Osteocyte (in vitro differentiated cells): ENCODE measurements at regions not wholly inside any gene's neighbourhood (a gene's known extent, or its start where the extent isn't known, plus 50 kb on each side); places are given as distances from the start of the nearest gene placed in this dataset.

Experiments
- DNase-seq: peaks from one replicate; pipeline ENCODE4 v3.0.0; 2021; ENCODE audit warnings: mixed read lengths; ENCODE audit not compliant: unreplicated experiment; ENCODE audit errors: extremely low spot score
- H3K27ac Mint-ChIP-seq: one replicate; pipeline ENCODE4 v1.8.0; 2021; ENCODE audit warnings: mild to moderate bottlenecking, mixed read lengths; ENCODE audit not compliant: unreplicated experiment
- H3K27me3 Mint-ChIP-seq: one replicate; pipeline ENCODE4 v1.8.0; 2021; ENCODE audit warnings: mixed read lengths; ENCODE audit not compliant: unreplicated experiment
- H3K36me3 Mint-ChIP-seq: one replicate; pipeline ENCODE4 v1.8.0; 2021; ENCODE audit warnings: mixed read lengths; ENCODE audit not compliant: unreplicated experiment
- H3K4me1 Mint-ChIP-seq: one replicate; pipeline ENCODE4 v1.8.0; 2021; ENCODE audit warnings: mixed read lengths; ENCODE audit not compliant: unreplicated experiment
- H3K4me3 Mint-ChIP-seq: one replicate; pipeline ENCODE4 v1.8.0; 2021; ENCODE audit warnings: mild to moderate bottlenecking, moderate library complexity, mixed read lengths; ENCODE audit not compliant: unreplicated experiment
- H3K9me3 Mint-ChIP-seq: one replicate; pipeline ENCODE4 v1.8.0; 2021; ENCODE audit warnings: mixed read lengths; ENCODE audit not compliant: unreplicated experiment
- TF ChIP-seq, protein P1 (sequence below): fragments of 200-600 bp; sonication (generic); IDR thresholded peaks from 2 replicates; pipeline ENCODE4 v1.5.0; 2021; ENCODE audit warnings: antibody characterized with exemption, mild to moderate bottlenecking, moderate library complexity

DNA sequence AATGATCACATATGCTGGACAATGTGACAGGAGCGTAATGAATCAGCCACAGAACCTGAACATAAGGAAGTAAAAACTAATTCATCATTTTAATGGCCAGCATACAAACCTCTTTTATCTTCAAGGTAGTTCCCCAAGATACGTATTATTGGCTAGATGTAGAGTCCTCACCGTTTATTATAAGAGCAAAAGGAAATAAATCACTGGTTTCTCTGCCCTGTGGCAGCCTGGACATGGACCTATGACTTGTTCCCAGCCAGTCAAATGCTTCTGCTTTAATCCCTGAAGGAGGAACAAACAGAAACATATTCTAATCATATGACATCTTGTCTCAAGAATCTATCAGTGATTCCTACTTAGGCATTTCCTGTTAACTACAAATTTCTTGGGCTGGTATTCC, 86.8 kb upstream of the FAM241A start:
- no peaks in the 10 kb centered on the region for H3K4me1 Mint-ChIP-seq
- TF ChIP-seq, protein P1, sequence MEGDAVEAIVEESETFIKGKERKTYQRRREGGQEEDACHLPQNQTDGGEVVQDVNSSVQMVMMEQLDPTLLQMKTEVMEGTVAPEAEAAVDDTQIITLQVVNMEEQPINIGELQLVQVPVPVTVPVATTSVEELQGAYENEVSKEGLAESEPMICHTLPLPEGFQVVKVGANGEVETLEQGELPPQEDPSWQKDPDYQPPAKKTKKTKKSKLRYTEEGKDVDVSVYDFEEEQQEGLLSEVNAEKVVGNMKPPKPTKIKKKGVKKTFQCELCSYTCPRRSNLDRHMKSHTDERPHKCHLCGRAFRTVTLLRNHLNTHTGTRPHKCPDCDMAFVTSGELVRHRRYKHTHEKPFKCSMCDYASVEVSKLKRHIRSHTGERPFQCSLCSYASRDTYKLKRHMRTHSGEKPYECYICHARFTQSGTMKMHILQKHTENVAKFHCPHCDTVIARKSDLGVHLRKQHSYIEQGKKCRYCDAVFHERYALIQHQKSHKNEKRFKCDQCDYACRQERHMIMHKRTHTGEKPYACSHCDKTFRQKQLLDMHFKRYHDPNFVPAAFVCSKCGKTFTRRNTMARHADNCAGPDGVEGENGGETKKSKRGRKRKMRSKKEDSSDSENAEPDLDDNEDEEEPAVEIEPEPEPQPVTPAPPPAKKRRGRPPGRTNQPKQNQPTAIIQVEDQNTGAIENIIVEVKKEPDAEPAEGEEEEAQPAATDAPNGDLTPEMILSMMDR = no peak
- no peak for DNase-seq
- H3K9me3 Mint-ChIP-seq = no peaks in the 10 kb centered on the region
- no peaks in the 10 kb centered on the region for H3K36me3 Mint-ChIP-seq
- H3K4me3 Mint-ChIP-seq = no peak overlapping the region
- H3K27ac Mint-ChIP-seq = no peak overlapping the region
- peaks cover 9% of the 10 kb centered on the region for H3K27me3 Mint-ChIP-seq

DNA sequence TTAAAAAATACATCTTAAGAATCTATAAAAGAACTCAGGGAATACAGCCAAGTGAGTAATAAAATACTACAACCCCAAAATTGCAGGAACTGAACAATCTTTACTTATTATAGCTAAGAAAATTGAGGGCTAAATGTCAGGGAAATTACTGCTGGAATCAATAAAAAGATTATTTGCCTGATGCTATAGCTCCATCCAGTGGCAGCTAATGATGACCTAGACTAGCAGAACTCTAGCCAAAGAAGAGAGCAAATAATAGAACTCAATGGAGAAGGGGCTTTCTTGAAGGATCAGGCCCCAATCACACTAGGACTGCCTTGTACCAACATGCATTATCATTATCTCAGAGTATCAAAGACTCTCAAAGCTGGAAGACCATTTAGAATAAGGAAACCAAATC, 85.0 kb upstream of the FAM241A start:
- Mint-ChIP-seq H3K36me3 (no peaks in the 10 kb centered on the region), H3K4me3 (no peak overlapping the region), H3K27ac (no peak overlapping the region), H3K9me3 (no peaks in the 10 kb centered on the region), H3K4me1 (no peaks in the 10 kb centered on the region), H3K27me3 (peaks cover 10% of the 10 kb centered on the region)
- no peak for DNase-seq
- TF ChIP-seq, protein P1 = peak; percentile 13

DNA sequence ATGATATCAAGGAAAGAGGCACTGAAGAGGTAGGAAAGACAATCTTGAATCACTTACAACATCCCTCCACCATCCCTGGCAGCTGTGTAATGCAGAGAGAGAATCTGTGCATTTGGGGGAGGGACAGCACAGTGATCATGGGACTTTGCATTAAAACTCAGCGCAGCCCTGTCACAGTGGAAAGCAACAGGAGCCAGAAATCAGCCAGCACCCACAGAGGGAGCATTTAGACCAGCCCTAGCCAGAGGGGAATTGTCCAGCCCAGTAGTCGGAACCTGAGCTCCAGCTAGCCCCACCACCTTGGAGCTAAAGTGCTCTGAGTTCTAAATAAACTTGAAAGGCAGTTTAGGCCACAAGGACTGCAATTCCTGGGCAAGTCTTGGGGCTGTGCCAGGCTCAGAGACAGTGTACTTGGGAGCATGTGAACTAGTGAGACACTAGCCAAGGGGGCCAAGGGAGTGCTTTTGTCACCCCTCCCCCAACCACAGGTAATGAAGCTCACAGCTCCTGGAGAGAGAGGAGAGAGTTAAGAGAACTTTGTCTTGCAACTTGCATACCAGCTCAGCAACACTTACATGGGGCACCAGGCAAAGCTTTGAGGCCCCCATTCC, 83.9 kb upstream of the FAM241A start:
- H3K27me3 Mint-ChIP-seq = peaks cover 10% of the 10 kb centered on the region
- H3K27ac Mint-ChIP-seq = no peak overlapping the region
- H3K9me3 Mint-ChIP-seq = no peaks in the 10 kb centered on the region
- TF ChIP-seq, protein P1 = no peak
- DNase-seq = no peak
- H3K4me1 Mint-ChIP-seq = no peaks in the 10 kb centered on the region
- H3K36me3 Mint-ChIP-seq = no peaks in the 10 kb centered on the region
- H3K4me3 Mint-ChIP-seq = no peak overlapping the region

DNA sequence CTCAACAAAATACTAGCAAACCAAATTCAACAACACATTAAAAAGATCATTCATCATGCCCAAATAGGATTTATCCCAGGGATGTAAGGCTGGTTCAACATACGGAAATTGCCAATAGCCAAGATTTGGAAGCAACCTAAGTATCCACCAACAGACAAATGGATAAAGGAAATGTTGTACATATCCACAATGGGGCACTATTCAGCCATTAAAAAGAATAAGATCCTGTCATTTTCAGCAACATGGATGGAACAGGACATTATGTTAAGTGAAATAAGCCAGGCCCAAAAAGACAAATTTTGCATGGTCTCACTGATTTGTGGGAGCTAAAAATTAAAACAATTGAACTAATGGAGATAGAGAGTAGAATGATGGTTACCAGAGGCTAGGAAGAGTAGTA, 82.0 kb upstream of the FAM241A start:
- no peak overlapping the region for H3K4me3 Mint-ChIP-seq
- DNase-seq = no peak
- peaks cover 13% of the 10 kb centered on the region for H3K27me3 Mint-ChIP-seq
- H3K27ac Mint-ChIP-seq = no peak overlapping the region
- H3K9me3 Mint-ChIP-seq = no peaks in the 10 kb centered on the region
- no peaks in the 10 kb centered on the region for H3K36me3 Mint-ChIP-seq
- H3K4me1 Mint-ChIP-seq = no peaks in the 10 kb centered on the region
- TF ChIP-seq, protein P1 = no peak

DNA sequence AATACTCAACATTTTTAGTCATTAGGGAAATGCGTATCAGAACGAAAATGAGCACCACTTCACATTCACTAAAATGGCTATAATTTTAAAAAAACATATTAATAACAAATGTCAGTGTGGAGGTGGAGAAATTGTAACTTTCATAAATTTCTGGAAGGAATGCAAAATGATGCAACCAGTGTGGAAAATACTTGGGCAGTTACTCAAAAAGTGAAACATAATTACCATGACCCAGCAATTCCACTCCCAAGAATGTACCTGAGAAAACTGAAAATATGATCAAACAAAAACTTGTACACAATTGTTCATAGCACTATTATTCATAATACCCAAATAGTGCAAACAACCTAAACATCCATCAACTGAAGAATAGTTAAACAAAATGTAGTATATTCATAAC, 76.1 kb upstream of the FAM241A start:
- Mint-ChIP-seq H3K4me1 (no peaks in the 10 kb centered on the region), H3K36me3 (no peaks in the 10 kb centered on the region), H3K9me3 (peaks cover 10% of the 10 kb centered on the region), H3K27me3 (peaks cover 6% of the 10 kb centered on the region), H3K27ac (no peak overlapping the region), H3K4me3 (no peak overlapping the region)
- DNase-seq = no peak
- TF ChIP-seq, protein P1 = no peak
